ENCODE measurements at regions not wholly inside any gene's neighbourhood (a gene's known extent, or its start where the extent isn't known, plus 50 kb on each side); places are given as distances from the start of the nearest gene placed in this dataset.

DNA sequence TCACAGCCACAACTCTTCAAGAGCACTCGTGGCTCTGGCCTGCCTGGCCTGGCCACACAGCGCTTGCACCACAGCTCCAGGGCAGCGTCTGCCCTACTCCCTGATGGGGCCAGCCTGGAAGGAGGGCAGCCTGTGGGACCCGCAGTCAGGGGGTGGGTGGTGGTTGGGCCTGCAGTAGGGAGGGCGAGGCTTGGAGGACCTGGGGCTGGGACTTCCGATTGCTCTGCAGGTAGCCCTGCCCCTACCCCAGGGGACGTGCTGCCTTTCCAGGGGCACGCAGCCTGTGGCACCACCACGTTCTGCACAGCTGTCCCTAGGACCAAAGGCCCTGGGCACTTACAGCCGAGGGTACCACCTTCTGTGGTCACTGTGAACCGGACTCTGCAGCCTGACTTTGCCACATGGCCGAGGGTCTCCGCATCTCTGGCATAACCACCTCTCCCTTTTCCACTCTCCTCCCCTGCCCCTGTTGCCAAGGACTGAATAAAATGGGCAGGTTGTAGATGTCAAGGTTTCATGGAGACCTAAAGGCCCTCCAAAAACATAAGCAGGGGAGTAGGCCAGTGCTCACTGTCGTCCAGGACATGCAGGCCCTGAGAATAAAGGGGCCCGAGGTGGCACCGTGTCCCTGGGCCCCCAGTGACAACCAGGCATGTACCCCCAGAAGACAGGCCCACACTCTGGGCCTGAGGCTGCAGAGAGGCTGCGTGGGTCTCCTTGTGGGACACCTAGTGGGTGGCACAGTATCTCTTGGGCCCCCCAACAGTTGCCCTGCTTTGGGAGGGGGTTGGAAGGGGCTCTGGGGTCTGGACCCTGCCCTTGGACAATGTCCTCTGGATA is 87.3 kb downstream of the INHBB start:
- no peak for TF ChIP-seq CTCF (IDR thresholded peaks at IDR 0.05)

DNA sequence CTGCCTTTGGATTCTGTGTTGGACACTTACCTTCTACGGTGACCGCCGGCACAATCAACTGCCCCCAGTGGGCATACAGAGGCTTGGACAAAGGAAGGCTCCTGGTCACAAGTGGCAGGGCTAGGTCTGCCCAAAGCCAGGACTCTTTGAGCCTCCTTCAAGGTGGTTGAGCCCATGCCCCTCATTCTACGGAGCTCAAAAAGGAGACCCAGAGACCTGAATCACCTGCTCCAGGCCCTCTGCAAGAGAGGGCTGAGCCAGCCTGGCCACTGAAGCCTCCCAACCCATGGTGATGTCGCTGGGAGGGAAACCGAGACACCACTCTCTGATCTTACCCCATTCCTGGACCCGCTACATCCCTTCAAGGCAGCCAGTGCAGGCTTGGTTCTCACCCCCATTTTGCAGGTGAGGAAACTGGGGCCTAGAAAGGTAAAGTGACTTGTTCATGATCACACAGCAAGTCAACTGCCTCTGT is 87.9 kb downstream of the INHBB start:
- TF ChIP-seq CTCF (IDR thresholded peaks at IDR 0.05) = no peak

GRCh38 chr2:120434492-120435308 is 88.8 kb downstream of the INHBB start:
- TF ChIP-seq CTCF (IDR thresholded peaks at IDR 0.05) = no peak

DNA sequence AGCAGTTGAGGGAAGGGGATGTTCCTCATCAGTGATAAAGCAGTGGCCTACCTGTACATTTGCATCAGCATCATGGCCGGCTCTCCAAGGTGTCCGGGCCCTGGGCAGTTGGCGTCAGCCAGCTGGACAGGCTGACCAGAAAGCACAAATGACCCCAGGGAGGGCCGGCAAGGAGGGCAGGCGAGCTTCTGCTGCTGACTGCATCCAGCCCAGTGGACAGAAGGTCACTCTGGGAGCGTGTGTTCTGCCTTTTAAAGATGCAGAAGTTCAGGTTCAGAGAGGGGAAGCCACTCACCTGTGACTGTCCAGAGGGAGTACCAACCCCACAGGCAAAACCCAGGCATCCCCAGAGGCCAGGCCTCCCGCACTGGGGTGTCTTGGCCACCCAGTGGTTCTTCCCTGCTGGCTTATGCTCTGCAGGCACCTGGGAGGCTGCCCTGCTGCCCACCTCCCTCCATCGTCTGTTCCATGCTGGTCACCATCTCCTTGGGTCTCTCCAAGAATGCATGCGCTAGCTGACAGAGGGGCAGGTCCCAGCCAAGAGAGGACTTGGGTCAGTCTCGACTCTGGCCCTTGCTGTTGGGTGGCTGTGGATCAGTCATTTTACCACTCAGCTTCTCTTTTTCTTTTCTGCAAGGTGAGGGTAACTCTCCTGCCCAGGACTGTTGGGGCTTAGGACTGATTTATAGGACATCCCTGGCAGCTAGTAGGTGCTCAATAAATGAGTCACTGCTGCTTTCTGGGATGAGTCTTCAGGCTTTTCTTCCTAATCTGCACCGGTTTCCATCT is 89.9 kb downstream of the INHBB start:
- TF ChIP-seq CTCF (IDR thresholded peaks at IDR 0.05) = no peak

DNA sequence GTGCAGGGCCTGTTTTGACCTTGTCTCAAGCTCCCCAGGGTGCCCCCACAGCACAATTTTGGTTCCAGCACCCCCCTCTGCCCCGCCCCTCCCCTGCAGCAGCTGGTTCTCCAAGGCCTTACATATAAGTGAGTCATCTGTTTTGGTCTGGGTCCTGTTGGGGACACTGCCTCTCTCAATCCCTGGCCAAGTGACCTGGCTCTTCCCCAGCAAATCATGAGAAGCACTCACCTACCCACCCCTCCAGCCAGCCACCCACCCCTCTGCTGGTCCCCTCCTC is 90.5 kb downstream of the INHBB start:
- TF ChIP-seq CTCF (IDR thresholded peaks at IDR 0.05) = no peak

DNA sequence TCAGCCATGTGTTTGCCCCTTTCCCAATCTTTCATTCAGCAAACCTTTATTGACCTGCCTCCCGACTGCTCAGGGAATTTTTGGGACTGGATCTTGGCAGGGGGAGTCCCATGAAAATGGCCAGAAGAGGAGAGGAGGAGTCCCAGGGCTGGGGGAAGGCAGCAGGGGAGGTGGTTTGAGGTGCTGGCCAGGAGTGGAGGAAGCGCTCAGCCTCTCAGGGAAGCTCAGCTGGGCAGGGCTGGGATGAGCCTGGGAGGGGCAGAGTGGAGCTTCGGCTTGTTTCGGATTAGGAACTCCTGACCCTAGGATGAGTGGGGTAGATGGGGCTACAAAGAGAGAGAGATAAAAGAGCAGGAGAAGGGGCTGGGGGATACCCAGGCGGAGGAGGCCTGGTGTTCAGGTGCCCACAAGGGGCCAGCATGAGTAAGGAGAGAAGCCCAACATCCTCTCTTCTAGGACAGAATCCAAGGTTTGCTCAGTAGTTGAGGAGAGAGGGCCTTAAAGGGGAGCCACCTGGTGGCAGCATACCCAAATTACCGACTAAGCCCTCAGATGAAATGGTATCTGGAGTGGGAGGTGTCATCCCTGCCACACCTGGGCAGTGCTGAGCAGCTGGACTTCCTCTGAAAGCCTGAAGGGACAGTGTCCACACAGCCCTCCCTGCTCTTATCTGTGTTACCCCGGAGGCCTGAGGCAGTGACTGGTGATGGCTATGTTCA is 91.1 kb downstream of the INHBB start:
- peak; percentile 54; the same call in 1 of the 2 replicates for TF ChIP-seq CTCF (IDR thresholded peaks at IDR 0.05)

GRCh38 chr2:120437604-120438000 is 91.7 kb downstream of the INHBB start:
- TF ChIP-seq CTCF (IDR thresholded peaks at IDR 0.05) = 0 out of 2 replicates have a peak, but pooled peaks have one; percentile 1
